ENCODE measurements at regions not wholly inside any gene's neighbourhood (a gene's known extent, or its start where the extent isn't known, plus 50 kb on each side); places are given as distances from the start of the nearest gene placed in this dataset.

DNA sequence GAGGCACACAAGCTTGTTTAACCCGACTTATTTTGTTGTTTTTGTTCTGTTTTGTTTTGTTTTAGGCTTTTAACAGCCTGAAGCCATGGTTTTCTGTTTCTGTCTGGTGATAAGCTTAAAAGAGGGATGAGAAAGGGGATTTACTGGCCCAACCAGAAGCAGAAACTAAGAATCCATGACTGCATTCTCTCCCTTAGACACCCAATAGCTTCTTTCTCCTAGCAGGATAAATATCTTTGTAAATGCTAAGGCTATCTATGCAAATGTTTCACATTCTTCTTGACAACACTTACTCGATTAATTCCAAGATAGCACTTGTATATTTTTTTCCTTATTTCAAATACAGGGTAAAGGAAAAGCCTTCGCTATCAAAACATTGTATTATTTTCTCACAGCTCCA is 53.7 kb upstream of the SMAD1 start:
- DNase-seq: no peak

DNA sequence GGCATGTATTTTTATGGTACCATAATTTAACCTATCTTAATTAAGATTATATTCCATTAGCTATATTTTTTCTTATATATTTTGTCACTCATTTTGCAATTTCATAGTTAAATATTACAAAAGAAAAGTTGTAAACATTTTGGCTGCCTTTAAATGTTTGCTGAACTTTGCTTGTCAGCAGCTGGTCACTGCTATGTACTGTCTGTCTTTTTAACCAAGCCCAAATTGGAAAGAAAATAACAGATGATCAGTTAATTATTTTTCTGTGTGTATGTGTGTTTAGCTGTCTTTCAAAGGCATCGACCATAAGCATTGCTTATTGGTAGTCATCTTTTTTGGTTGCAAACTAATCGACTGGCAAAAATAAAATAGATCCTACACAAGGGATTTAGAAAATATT is 54.4 kb upstream of the SMAD1 start:
- DNase-seq: no peak

DNA sequence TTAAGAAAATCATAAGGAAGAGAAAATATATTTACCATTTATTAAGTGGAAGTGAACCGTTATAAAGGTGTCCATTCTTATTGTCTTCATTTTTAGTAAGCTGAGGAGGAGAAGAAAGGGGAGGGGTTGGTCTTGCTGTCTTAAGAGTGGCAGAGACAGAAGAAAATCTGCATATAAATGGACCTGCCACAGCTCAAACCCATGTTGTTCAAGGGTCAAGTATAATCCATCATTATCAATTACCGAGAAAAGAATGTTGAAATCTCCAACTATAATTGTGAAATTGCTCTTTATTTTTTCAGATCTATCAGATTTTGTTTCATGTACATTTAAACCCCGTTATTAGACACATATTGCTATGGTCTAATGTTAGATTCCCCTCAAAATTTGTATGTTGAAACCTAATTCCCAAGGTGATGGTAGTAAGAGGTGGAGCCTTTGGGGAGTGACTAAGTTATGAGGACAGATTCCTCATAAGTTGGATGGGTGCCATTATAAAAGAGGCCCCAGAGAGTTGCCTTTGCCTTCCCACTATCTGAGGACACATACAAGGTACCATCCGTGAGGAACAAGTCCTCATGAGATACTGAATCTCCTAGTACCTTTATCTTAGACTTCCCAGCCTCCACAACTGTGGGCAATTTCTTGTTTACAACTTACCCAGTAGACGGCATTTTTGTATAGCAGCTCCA is 58.5 kb upstream of the SMAD1 start:
- no peak for DNase-seq

DNA sequence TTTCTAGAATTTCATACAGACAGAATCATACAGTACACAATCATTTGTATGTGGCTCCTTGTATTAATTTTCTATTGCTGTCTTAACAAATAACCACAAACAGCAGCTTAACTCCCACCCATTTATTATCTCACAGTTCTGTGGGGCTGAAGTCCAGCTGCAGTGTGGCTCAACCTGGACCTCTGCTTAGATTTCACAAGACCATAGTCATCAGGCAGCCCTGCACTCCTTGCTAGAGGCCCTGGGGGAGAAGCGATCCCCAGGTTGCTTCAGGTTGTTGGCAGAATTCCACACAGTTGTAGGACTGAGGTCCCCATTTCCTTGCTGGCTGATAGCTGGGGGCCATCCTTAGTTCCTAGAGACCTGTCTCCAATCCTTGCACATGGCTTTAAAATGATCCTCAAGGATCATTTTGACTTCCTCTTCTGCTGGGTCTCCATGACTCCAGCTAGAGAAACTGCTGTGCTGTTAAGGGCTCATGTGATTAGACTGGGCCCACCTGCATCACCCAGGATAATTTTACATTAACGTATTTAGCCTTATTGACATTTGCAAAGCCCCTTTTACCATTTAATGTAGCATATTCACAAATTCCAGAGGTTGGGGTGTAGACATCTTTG is 60.9 kb upstream of the SMAD1 start:
- no peak for DNase-seq

DNA sequence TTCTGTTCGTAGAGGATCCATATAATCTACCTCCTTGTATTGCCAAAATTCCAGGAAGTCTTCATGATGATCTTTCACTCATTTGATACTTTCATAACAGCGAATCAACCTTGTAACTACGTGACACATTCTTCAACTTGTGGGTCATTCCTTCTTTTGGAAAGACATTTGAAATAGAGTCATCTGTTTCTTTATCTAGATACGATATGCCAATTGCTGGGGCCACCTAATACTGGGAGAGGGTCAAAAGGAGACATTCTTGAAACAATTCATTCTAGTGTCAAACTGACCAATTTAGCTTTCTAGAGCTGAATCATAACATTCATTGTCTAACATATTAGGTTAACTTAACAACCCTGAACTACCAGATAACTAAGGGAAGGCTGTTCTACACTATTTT is 62.9 kb upstream of the SMAD1 start:
- no peak for DNase-seq

DNA sequence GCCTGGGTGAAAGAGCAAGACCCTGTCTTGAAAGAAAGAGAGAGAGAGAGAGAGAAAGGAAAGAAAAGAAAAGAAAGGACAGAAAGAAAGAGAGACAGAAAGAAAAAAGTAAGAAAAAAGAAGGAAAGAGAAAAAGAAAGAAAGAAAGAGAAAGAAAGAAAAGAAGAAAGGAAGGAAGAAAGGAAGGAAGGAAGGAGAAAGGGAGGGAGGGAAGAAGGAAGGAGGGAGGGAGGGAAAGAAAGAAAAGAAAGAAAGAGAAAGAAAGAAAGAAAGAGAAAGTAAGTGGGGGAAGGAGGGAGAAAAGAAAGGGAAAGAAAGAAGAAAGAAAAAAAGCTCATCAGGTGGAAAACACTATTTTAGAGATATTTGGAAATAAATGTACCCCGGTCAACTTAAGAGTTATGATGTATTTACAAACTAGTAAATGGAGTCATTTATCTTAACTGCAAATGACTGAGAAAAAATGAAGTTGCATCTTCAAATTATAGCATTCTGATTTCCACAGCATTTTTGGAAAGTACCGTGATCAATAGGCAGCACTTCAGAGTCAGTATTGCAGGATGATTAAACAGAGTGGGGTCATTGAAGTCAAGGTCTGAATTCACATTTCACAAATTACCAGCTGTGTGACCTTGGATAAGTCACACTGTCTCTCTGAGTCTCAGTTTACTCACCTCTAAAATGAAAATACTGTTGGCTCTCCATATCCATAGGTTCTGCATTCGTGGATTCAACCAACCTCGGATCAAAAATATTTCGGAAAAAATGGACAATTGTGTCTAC is 64.1 kb upstream of the SMAD1 start:
- DNase-seq: no peak

DNA sequence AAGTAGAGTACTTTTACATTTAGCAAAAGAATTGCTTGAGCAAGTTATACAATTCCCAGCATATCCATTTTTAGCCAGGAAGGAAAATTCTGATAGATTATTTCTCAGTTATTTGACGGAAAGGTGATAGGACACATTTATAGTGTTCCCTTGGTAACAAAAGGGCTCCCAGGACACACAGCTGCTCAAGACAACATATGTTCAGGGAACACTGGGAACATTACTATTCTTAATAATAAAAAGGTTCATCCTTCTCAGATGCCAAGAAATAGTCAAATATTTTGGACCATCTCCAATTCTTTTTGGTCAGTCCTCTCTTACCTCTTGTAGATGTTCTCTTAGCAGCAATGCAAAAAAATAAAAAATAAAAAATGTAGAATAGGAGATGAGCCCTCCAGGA is 66.8 kb upstream of the SMAD1 start:
- no peak for DNase-seq

DNA sequence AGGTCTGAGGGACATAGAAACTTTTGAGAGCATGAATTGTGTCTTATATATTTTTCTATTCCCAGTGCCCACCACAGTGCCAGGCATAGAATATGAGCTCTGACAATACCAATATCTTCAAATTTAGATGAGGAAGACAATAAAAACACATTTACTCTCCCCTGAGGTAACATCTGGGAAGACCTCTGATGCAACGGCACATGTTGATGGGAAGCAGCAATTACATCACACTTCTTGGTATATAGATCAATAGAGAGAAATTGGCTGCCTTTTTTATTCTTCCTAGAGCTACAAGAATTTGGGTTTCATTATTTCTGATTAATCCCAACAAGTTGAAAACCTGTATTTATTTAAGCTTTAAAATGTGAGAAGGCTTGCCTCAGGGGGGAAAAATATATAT is 67.4 kb upstream of the SMAD1 start:
- DNase-seq: no peak

DNA sequence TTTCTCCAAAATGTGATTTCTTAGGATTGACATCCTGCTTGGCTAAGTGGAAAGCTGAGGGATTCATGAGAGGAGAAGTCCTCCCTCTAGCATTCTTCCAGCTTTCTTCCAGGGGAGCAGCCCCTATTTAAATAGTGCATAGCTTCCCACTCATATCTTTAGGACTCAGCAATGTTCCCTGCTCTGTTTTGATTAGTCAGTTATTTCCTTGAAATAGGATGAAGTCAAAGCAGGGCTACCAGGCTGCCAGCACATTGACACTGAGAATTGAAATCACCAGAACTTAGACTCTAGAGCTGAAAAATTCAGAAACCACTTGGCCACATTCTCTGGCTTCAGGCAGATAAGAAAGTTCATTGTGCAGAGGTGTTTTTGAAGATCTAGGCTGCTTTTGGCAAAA is 74.7 kb upstream of the SMAD1 start:
- DNase-seq: no peak

DNA sequence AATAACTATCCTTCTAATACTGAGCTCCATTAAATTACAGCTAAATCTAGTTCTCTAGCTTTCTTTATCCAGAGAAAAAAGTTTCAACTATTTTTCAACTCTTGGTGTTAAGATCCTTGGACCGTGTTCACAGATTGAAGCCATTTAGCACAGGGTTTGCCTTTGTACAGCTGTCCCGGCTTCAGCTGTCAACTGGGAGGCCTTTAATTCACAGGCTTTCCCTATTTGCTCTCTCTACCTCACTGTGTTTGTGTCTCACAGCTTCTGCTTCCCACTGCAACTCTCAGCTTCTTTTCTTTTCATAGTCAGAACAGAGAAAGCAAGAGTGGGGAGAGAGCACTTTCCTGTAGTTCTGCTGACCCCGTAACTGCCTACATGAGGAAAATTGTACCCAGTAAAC is 76.9 kb upstream of the SMAD1 start:
- no peak for DNase-seq

DNA sequence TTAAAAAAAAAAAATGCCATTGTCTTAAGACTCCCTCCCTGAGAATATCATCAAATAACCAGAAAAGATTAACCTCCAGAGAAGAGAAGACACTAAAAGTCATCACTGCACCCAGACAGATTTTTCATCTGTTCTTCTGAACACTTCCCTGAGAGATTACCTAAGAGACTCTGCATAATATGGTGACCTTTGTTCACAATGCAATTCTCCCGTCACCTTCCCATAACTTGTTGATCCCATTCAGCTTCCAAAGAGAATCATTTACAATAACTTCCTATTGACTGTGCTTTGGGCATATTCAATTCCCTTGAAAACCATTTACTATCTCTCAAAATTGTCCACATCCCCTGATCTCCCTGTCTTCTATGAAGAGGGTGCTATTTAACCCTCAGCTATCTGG is 85.1 kb upstream of the SMAD1 start:
- no peak for DNase-seq

DNA sequence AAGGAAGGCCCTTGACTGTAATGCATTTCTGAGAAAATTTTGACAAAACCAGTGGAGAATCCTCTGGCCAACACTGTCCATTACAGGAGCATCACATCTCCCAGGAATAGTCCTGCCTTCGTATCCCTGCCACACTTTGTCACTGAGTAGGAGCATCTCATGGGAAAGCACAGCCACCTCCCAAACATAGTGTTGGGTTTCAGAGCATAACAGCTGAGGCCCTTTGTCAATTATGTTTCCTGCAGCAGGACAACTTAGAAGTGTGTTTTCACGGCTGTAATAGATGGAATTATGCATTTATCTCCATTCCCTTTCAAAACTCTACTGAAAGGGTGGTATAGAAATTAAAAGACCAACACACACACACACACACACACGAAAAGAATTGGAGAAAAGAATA is 91.1 kb upstream of the SMAD1 start:
- DNase-seq: no peak

DNA sequence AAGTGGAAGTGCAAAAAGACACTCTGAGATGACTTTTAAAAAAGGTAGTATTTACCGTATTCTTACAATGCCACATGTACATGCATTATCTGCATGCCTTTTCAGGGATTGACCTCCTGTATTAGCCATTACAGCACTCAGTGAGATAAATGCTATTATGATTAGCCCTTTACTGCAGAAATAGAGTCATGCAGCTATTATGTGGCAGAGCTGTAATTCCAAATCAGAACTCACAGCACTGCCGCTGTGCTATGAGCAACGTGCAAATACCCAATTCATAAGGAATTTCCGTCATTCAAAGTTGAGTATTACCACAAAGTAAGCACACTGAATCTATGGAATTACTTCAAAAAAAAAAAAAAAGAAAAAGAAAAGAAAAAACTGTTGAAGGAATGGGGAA is 92.1 kb upstream of the SMAD1 start:
- no peak for DNase-seq

DNA sequence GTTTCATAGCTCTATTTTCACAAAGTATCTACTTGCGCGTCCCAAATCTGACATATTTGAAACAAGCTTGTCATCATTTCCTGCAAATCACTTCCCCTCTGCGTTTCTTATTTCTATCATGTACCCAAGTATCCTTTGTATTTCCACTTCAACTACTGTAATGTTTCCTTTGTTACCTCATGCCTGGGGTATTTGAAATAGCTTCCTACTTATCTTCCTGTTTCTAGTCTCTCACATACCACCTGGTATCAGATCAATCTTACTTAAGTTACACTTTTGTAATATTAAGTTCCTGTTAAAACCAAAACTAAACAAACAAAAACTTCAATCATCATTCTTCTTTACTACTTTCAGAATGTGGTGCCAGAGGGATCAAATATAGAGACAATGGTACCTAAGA is 93.6 kb upstream of the SMAD1 start:
- no peak for DNase-seq

DNA sequence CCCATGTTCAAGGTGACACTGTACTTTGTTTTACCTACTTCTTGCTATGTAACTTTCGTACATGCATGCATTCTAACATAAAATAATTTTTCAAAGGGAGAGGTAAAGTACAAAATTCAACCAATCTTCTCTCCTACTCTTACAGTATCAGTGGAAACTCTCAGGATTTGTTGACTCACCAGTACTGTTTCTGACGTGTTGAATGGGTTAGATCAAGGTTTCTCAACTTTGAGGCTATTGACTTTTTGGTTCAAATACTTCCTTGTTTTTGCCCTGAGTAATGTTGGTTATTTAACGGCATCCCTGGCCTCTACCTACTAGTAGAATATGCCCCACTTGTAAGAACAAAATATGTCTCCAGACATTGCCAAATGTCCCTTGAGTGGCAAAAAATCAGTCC is 94.6 kb upstream of the SMAD1 start:
- no peak for DNase-seq

DNA sequence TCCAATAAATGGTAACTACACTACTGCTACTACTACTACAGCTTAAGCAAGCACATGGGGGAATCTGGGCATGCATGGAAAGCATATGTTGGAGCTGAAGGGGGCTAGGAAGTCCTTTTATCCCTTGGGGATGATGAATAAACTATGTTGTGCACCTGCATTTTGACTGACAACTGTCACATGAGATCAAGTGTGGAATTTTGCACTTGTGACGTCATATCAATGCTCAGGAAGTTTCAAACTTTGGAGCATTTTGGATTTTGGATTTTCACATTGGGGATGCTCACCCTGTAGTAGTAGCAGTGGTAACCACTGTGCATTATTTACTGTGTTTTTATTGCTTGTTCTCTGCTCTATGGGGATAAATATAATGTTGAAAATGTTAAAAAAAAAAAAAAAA is 100.5 kb upstream of the SMAD1 start:
- no peak for DNase-seq

DNA sequence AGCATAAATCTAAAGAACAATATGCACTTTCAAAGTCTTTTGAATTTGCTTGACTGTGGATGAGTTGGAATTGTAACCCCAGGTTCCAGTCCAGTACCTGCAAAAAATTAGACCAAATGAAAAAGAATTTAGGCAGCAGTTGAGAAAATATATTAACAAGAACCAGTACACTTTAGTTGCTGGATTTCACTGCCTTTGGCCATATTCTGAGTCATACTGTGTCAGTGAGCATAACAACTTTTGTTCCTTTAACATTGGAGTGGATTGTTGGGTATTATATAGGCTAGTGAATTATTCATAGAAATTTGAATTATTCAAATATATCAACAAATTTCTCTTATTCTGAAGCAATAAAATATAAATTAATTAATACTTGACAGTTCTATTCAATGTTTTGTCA is 101.5 kb upstream of the SMAD1 start:
- no peak for DNase-seq

DNA sequence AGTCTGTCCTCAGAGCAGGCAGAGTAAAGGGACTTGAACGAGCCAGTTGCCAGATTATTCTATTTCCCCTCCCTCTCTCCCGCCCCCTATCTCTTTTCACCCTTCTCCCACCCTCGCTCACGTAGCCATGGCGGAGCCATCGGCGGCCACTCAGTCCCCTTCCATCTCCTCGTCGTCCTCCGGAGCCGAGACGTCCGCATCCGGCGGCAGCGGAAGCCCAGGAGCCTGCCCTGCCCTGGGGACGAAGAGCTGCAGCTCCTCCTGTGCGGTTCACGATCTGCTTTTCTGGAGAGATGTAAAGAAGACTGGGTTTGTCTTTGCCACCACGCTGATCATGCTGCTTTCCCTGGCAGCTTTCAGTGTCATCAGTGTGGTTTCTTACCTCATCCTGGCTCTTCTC is 106.2 kb upstream of the SMAD1 start:
- no peak for DNase-seq

DNA sequence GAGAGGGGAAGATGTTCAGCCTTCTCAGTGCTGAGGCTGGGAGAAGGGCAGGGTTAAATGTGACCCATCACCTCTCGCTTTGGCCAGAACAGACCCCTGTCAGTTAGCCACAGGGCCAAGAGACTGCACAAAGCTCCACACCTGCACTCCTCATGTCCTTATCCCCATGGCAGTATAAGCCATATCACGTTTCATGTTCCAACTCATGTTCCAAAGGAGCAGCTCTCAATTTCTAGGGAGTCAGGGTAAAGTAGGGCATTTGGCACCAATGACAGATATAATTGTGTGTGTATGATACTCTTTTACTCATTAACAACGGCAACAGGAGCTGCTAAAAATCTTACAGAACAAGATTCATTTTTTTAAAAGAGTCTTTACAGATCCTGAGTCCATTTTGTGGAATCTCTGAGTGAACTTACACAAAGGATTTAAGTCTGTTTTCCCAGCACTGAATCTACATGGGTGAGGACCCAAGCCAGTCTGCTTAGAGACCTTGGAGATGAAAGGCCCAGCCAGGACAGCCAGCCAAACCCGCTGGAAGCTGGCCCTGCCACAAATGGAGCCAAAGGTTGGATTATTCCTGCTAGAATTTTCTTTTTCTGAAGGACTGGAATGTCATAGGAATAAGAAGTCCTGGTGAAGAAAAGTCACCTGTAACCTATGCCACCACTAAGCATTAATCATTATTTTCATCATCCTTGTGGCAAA is 129.1 kb upstream of the SMAD1 start:
- no peak for DNase-seq

DNA sequence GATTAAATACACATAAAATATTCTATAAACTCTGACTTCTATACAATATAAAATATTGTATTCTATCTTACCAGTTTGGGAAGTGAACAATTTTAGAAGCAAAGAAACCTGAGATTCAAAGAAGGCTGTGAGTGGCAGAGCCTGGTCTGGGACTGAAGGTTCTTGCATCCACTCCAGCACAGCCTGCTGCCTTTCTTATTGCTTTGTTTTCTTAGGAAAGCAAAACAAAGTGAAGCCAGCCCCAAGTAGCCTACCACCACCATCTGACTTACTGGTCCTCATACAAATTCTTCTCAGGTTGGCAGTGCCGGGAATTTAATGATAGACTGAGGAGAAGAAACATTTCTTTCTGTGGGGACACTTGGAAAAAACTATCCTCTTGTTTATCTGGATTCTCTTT is 129.7 kb upstream of the SMAD1 start:
- DNase-seq: no peak

DNA sequence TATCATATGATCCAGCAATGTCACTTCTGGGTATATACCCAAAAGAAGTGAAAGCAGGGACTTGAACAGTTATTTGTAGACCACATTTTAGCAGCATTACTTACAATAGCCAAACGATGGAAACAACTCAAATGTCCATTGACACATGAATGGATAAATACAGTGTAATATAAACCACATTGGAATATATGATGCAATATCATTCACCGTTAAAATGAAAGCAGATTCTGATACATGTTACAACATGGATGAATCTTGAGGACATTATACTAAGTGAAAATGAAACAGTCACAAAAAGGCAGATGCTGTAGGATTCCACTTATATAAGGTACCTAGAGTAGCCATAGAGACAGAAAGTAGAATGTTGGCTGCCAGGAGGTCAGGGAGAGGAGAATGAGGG is 130.5 kb upstream of the SMAD1 start:
- no peak for DNase-seq

DNA sequence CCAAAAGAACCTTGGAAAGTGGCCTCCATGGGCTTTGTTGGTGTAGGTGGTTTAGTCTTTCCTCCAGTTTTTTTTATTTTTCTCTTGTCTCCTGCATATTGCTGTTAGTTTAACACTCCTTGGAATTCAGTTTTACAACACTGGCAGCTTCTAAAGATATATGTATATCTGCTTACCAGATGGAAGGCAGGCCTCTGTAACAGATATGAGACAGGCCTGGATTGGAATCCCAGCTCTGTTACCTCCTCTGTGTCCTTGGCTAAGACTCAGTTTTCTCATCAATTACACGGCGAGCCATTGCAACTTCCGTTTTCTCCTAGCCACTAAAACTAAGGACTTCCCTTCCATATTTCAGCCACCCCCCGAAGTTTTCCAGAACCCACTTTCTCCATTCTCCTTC is 133.4 kb upstream of the SMAD1 start:
- no peak for DNase-seq

DNA sequence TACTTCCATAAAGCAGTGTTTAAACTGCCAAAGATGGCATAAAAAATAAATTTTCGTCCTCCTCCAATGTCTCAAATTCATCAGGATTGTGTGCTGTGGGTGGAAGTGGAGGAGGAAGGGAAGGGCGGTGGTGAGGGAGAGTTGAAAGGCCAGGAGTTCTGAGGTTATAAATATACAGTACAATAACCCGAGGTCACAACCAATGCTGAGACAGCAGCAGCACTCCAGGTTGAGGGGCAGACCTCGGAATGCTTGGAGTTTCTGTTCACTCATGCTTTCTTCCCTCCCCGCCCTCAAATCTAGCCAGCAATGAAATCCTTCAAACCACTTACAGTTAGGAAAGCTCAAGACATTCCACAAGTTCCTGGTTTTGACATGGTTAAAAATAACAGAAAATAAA is 134.0 kb upstream of the SMAD1 start:
- DNase-seq: no peak

DNA sequence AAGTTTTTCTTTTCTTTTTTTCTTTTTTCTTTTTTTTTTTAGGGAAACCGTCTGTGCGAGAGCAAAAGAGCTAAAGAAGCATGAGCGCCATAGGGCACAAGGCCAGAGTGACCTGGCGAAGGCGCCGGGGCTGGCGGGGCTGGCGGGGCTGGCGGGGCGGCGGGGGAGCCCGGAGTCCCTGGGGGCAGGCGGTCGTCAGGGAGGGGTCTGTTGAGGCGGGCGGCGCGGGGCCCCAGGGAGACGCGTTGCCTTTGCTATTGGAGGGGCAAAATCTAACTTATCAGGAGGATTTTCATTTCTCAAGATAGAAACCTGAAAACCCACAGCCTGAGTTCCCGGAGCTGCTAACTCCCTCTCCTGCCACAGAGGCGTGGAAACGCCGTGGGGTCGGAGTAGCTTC is 135.6 kb upstream of the SMAD1 start:
- DNase-seq: no peak
